Vagina (tissue), 2 donors: ENCODE measurements at regions not wholly inside any gene's neighbourhood (a gene's known extent, or its start where the extent isn't known, plus 50 kb on each side); places are given as distances from the start of the nearest gene placed in this dataset.

ENCODE experiments used
- DNase-seq, 2 donors: peaks; one replicate each; pipeline ENCODE4 v3.0.0-alpha.2; 2017; ENCODE audit errors: extremely low spot score in 2 of 2
- H3K27ac ChIP-seq: fragments of 200-600 bp; sonication (generic); one replicate; pipeline ENCODE4 v1.5.1; 2019
- H3K27me3 ChIP-seq: fragments of 200-600 bp; sonication (generic); one replicate; pipeline ENCODE4 v1.5.1; 2019
- H3K36me3 ChIP-seq, 2 donors: fragments of 200-600 bp; sonication (generic); one replicate each; pipeline ENCODE4 v1.5.1; 2017 to 2019
- H3K4me1 ChIP-seq: fragments of 200-600 bp; sonication (generic); one replicate; pipeline ENCODE4 v1.5.1; 2019
- H3K4me3 ChIP-seq, 2 donors: fragments of 200-600 bp; sonication (generic); 1 replicate in 1 of 2; 2 replicates in 1 of 2; pipeline ENCODE4 v1.5.1; 2016 to 2019
- H3K9me3 ChIP-seq: fragments of 200-600 bp; sonication (generic); one replicate; pipeline ENCODE4 v1.5.1; 2019
- CTCF ChIP-seq, 3 experiments: fragments of 450-650 bp in 2 of 3; fragments of 200-600 bp in 1 of 3; sonication (generic) in 1 of 3; IDR thresholded peaks; one replicate each; pipeline ENCODE4 v1.5.1; 2017 to 2019; ENCODE audit warnings: antibody characterized with exemption in 3 of 3, mild to moderate bottlenecking in 2 of 3, moderate library complexity in 2 of 3
- POLR2A ChIP-seq, 2 donors: fragments of 450-650 bp; IDR thresholded peaks; one replicate each; pipeline ENCODE4 v1.6.1; 2017; ENCODE audit warnings: antibody characterized with exemption in 2 of 2, mild to moderate bottlenecking in 2 of 2, moderate library complexity in 2 of 2
- POLR2AphosphoS5 ChIP-seq, 2 donors: sonication (generic); formaldehyde crosslinking; IDR thresholded peaks; one replicate each; pipeline ENCODE4 v1.9.0; 2017; ENCODE audit warnings: antibody characterized with exemption in 2 of 2, mild to moderate bottlenecking in 2 of 2, low read depth in 1 of 2; ENCODE audit not compliant: insufficient read depth in 1 of 2
- intact Hi-C: fragments of 100-400 bp; cut with DNase I; formaldehyde crosslinking; loops from one replicate; pipeline ENCODE4 v1.15.1; 2023

- Histone ChIP-seq H3K9me3 (no peaks in the 10 kb centered on the region), H3K27ac (no peak overlapping the region), H3K4me3 (no peak overlapping the region), H3K27me3 (no peaks in the 10 kb centered on the region), H3K4me1 (peaks cover 4% of the 10 kb centered on the region), H3K36me3 (no peaks in the 10 kb centered on the region)
- TF ChIP-seq POLR2AphosphoS5 (IDR thresholded peaks at IDR 0.05; ENCODE audit: insufficient read depth in 1 of 2, low read depth in 1 of 2), result no peak
- no peak for TF ChIP-seq CTCF (IDR thresholded peaks at IDR 0.05)
- TF ChIP-seq POLR2A (IDR thresholded peaks at IDR 0.05), result no peak
- DNase-seq, result no peak
- intact Hi-C loops, result no loop called here
Measured at GRCh38 chr12:116354534-116354933, 77.0 kb upstream of the MED13L start.

- Histone ChIP-seq H3K27ac (no peak overlapping the region), H3K9me3 (no peaks in the 10 kb centered on the region), H3K27me3 (no peaks in the 10 kb centered on the region), H3K4me3 (no peak overlapping the region), H3K4me1 (peaks cover 8% of the 10 kb centered on the region), H3K36me3 (no peaks in the 10 kb centered on the region)
- TF ChIP-seq CTCF (IDR thresholded peaks at IDR 0.05) (no peak), POLR2AphosphoS5 (IDR thresholded peaks at IDR 0.05; ENCODE audit: insufficient read depth in 1 of 2, low read depth in 1 of 2) (no peak), POLR2A (IDR thresholded peaks at IDR 0.05) (no peak)
- DNase-seq, result no peak
- intact Hi-C loops, result no loop called here
Measured at GRCh38 chr12:116354950-116355783, 77.7 kb upstream of the MED13L start.

GRCh38 chr12:116358536-116358892, 81.0 kb upstream of the MED13L start:
- Histone ChIP-seq H3K4me3 (no peak overlapping the region), H3K36me3 (no peaks in the 10 kb centered on the region)
- intact Hi-C loops, result no loop called here

GRCh38 chr12:116358893-116359761, 81.6 kb upstream of the MED13L start:
- peak in 1 of 2 donors; percentile 37 for TF ChIP-seq POLR2AphosphoS5 (IDR thresholded peaks at IDR 0.05; ENCODE audit: insufficient read depth in 1 of 2, low read depth in 1 of 2)
- no peak for TF ChIP-seq CTCF (IDR thresholded peaks at IDR 0.05)
- DNase-seq, result peak in 1 of 2 donors; percentile 92
- intact Hi-C loops, result no loop called here

More at GRCh38 chr12:116358536-116358892, 81.0 kb upstream of the MED13L start:
- Histone ChIP-seq H3K9me3 (no peaks in the 10 kb centered on the region), H3K27ac (peak overlapping the region; percentile 53), H3K27me3 (no peaks in the 10 kb centered on the region), H3K4me1 (peaks cover 8% of the 10 kb centered on the region)
- no peak for DNase-seq
- TF ChIP-seq POLR2A (IDR thresholded peaks at IDR 0.05) (no peak), CTCF (IDR thresholded peaks at IDR 0.05) (no peak), POLR2AphosphoS5 (IDR thresholded peaks at IDR 0.05; ENCODE audit: insufficient read depth in 1 of 2, low read depth in 1 of 2) (no peak)

More at GRCh38 chr12:116358893-116359761, 81.6 kb upstream of the MED13L start:
- Histone ChIP-seq H3K36me3 (no peaks in the 10 kb centered on the region), H3K9me3 (no peaks in the 10 kb centered on the region), H3K4me3 (no peak overlapping the region), H3K27ac (peak overlapping the region; percentile 60), H3K27me3 (no peaks in the 10 kb centered on the region), H3K4me1 (peaks cover 8% of the 10 kb centered on the region)
